ENCODE measurements at regions not wholly inside any gene's neighbourhood (a gene's known extent, or its start where the extent isn't known, plus 50 kb on each side); places are given as distances from the start of the nearest gene placed in this dataset.

DNA sequence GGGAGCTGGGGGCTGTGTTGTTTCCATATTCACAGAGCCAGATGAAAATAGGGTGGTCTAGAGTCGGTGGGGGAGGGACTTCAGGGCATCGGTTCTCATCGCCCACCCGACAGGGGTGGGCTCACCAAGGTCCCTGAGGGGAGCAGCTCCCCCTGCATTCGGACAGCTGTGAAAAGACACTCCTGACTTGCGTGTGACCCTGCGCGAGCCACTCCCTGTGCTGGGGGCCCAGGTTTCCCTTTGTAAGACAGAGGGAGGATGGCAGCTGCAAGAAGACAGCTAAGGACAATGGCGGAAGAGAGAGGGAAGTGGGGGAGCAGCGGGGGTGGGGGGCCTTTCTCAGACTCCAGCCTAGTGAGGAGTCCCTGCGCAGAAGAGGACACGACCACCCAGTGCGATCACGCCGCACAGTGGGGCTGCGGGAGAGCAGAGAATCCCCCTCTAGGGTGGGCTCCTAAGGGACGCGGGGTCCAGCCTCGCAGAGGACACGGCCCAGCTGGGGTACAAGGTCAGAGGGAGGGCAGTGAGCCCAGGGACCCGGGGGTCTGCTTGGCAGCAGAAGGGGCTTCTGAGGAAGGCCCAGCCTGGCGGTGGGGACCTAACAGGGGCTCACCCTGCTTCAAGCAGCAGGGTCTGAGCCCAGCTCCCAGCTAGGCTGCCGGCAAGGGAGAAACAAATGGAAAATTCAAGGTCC is 326.9 kb upstream of the DIO3 start:
- DNase-seq: no peak

DNA sequence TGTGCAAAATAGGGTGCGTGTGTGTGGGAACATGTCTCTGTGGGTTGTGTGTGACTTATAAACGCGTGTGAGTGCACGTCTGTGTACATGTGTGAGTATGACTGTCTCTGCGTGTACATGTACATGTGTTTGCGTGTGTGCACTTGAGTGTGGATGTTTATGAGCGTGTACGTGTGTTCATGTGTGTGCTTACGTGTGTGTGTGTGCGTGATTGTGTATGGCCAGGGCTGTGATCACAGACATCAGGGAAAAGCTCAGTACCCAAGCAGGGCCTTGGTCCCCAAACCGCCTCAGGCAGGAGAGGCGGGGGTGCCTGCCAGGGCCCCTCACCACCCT is 326.3 kb upstream of the DIO3 start:
- DNase-seq: no peak

DNA sequence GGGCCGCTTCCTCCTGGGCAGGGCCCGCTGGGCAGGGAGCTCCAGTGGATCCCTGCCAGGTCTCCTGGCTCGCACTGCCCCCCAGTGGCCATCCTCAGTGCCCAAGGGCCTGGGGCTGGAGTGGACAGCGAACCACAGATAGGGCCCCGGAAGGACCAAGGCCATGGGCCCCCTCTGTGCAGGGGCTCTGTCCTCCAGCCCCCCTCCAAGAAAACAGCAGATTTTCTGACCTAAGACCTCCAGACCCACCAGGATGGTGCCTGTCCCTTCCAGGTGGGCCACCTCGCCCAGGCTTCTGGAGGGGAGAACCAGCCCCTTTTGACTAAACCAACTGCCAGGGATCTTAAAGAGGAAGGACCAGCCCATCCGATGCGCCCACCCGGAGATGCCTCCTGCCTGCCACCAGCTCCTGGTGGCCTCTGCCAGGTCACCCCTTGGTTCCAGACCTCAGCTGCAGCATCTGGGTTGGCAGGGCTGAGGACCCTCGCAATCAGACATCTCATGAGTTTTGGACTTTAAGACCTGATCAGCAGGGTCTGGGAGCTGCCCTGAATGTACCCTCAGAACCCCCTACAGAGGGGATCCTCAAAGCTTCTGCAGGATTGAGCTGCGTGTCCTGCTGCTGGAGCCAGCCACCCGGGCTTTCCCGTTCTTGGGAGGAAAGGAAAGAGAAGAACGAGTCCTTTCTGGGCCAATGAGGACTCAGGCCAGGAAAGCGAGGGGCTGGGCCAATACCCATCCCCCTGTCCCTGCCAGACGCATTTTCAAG is 325.8 kb upstream of the DIO3 start:
- DNase-seq: no peak

DNA sequence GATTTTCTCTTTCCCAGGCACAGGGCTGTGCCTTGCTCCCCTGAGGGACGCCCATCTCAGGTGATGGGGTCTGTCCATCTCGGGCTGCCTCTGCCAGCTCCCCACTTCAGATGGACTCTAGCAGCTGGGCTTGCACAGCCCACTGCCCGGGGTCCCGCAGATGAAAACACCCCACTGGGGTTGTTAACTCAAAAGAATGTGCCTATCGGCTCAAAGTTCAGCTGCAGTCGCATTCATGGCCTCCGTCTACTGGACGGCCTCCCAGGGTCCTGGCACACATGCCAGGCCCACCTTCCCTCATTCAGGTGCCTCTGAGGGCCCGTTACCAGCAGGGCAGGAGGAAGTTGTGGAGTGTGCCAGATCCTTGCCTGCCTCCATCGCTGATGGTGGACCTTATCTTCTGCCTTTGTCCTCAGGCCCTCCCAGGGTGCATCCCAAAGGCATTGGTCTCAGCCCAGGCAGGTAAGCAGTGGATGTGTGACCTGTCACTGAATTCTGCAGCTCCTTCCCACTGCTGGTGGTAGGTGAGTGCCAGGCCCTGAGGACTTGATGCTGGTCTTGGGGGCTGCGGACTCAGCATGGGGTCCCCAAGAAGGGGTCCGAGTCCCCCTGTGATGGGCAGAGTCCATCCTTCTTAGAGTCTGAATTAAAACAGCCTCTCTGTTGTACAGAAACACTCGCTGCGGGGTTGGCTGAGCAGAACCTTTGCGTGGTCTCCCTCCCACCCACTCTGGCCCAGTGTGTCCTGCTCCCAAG is 324.6 kb upstream of the DIO3 start:
- DNase-seq: no peak

DNA sequence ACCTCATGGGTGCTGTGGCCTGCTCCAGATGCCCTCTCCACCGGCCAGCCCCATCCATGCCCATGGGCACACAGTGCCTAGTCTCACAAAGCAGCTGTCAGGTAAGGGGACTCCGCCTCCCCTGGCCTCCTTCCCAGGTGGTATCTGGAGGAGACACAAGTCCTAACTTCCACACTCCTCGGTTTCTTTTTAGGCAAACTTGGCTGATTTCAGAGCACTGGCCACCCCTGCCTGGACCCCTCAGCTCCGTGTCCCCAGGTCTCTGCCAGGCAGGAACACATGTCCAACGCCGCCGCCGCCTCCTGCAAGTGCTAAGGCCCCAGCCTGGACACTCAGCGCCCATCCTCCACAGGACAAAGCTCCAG is 324.1 kb upstream of the DIO3 start:
- DNase-seq: no peak

DNA sequence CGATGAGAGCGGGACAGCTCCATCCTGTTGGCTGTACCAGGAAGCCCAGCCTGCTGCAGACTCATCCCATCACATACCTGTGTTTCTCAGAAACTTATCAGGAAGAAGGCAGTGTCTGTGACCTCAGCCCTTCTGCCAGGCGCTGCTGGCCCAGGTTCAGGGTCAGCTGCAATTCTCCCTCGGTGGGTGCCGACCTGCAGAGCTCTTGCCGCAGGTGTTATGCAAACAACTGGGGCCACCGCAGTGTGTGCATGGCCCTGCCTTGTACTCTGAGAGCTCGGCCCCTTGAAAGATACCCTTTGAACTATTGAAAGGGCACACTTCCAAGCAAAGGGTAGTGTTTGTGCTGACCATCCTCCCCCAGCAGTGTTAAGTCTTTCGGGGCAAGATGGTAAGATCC is 322.2 kb upstream of the DIO3 start:
- no peak for DNase-seq

DNA sequence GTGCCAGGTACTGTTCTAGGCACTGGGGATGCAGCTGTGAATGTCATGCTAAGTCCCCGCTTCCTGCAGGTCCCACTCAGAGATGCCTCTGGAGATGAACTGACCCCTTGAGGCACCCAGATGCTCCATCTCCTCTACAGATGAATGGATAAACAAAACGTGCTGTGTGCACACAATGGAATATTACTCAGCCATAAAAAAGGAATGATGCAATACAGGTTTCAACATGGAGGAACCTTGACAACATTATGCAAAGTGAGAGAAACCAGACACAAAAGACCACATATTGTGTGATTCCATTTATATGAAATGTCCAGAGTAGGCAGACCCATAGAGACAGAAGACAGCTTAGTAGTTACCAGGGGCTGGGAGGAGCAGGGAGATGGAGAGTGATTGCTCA is 320.1 kb upstream of the DIO3 start:
- DNase-seq: no peak

DNA sequence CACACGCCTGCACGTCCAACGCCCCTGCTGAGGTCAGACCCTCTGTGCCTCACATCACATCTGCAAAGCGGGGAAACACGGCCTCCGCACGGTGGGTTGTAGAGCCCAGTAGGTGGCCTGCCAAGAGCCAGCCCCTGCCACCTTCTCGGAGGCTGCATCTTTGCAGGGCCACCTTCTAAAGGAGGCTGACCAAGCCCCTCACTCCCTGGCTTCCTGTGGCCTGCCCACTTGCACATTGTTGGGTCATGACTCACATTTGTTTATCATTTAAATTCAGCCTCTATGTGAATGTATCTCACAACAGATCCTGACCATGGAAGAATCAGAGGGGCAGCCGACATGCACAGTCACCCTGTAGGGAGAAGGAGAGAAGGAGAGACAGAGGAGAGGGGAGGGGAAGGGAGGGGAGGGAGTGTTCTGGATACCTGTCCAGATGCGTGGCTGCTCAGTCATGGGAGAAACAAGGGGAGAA is 319.5 kb upstream of the DIO3 start:
- no peak for DNase-seq

DNA sequence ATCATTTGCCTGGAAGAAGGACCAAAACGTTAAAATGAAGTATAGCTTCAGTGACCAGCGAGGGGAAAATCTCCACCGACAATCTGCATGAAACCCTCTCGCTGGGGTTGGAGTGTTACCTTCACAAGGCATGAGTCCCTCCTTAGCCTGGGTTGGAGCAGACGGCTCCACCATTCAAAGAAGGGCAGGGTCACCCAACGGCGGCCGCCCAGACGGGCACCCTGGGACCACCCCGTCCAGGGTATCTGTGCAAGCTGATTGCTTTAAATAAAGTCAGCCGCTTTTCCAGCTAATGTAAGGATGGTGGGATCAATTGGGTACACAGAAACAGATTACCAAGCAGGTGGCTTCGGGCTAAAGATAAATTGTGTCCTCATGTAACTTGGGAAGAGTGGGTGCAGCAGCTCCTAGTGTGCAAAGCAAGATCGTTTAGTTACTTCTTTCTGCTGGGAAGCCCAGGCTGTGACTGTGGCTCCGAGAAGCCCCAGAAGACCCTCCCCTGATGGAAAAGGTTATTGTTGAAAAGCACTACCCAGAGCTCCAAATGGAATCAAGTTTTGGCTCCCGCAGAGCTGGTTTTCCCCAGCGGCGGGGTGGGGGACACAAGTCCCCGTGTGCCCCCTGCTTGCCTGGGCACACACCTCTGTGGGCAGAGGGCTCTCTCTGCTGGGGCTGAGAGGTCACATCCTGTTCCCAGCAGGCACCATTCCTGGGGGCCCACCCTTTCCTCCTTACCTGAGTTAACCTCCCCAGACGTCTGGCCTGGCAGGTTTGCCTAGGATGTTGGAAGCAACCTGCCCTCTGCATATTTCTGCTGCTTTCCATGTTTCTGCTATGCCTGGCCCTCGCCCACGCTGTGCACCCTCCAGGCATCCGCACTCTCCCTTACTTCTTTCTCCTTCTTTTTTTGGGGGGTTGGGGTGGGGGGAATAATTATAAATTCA is 318.6 kb upstream of the DIO3 start:
- DNase-seq: no peak

DNA sequence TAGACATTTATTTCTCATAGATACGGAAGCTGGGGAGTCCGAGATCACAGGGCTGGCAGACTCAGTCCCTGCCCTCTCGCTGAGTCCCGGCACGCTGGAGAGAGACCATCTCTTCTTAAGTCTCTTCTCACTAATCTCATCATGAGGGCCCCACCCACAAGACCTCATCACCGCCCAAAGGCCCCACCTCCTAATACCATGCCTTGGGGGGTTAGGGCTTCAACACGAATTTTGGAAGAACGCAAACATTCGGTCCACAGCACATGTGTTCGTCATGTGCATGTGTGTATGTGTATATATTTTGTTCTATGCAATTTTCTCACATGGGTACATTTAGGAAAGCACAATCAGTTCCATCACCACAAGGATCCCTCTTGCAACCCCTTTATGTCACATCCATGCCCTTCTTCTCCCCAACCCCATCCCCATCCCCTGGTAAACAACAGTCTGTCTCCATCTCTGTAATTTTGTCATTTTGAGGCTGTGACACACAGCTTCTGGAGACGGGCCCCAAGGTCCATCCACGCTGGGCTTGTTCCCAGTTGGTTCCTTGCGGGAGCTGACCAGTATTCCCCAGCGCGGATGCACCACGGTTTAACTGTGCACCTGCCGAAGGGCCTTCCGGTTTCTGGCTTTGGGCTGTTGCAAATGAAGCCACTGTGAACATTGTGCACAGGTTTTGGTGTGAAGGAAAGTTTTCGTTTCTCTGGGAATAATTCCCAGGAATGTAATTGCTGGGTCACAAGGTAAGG is 317.5 kb upstream of the DIO3 start:
- no peak for DNase-seq

DNA sequence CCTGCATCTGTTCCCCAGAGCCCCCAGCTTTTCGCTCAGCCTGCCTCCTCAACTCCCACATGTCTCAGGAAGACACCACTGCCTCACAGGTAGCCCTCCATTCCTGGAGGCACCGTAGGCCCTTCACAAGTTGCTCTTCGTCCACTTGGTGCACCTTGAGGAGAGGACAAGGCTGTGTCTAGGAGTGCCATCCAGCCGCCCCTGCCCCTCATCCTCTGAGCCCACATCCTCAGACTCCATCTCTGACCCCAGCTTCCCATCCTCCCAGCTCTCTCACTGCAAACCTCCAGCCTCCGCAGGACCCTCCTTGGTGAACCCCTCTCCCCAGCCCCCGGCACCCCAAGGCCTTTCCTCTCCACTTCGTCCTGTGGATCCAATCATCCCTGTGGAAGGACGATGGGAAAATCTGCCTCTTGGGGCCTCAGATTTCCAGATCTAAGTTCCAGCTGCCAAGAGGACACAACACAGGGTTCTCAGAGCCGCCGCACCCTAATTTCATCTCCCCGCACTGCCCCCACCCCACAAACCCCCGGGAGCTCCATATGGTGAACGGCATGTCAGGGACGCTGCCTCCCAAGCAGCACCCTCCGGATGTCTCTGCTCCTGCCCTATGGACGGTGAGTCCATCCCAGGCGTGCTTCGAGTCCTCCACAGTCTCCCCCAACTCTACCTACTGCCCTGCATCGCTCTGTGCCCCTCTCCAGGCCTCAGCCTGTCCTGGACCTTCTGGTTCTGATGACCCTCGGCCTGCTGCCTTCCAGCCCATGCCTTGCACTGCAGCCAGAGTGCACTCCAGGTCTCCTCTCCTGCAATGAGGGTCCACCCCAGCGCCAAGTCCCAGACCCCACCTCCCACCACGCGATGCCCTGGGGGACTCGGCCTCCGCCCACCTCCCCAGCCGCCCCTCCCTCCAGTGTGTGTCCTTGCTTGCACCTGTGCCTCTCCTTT is 314.1 kb upstream of the DIO3 start:
- no peak for DNase-seq

DNA sequence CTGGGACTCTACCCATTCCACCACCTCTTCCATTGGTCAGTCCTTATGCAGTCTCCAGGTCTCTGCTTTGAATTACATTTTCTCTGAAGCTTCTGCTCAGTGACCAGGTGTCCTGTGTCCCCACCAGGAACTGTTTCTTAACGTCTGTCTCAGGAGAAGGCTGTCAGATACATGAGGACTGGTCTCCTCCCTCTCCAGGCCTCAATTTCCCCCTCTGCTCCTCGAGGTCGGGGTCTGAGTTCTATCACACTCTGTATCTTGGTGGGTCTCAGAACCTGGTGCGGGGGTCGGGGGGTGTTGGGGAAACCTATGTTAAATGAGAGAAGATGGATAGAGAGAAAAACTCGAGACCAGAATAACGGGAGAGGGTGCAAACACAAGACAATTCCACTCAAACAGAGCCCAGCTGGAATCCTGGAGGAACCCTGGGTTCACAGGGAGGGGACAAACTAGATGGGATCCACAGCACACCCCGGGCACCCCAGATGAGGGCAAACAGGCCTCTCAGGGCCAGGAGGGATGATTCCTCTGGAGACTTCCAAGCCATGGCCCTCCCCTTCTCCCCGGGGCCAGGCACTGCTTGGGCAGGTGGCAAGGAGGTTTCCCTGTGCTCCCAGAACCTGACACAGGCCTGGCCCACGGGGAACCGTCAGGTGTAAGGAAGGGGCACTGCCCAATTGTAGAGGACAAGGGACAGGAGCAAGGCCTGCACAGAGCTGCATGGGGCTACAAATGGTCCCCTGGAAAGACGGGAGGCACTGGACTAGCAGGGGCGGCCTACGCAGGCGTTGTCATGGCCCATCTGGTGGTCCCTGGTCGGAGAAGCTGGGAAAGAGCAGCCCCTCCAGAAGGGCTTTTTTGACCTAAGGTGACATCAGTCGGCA is 313.2 kb upstream of the DIO3 start:
- no peak for DNase-seq

DNA sequence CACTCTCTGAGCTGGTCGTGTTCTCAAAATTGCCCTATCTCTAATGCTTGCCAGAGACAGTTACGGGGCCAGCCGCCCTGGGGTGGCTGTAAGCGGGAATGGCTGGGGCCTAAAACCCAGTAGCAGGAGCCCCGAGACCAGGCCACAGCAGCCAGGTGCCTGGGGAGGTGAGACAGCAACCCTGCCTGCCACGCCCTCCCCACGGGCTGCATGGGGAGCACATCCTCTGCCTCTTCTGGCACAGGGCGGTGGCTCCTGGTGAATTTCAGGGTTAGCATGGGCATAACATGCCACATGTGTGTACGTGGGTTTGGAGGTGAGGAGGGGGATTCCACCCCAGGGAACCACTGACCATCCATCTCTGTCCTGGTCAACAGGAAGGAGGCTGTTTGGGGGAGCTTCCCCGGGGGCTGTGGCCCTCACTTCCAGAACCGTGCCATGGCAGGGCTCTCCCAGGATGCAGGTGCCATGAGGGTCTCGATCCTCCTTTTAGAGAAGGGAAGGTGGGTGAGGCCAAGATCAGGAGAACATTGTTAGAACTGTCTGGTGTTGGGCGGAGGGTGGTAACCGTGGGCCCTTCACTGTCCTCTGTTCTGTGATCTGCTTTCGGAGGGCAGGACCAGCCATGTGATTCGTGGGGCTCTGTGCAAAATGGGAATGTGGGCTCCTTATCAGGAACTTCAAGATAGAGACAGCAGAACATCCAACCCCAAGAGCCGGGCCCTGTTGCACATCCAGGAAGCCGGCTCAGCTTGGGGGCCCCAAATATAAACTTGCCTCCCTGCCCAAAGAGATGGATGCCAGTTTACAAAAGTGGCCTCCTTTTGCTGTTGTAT is 312.2 kb upstream of the DIO3 start:
- no peak for DNase-seq

DNA sequence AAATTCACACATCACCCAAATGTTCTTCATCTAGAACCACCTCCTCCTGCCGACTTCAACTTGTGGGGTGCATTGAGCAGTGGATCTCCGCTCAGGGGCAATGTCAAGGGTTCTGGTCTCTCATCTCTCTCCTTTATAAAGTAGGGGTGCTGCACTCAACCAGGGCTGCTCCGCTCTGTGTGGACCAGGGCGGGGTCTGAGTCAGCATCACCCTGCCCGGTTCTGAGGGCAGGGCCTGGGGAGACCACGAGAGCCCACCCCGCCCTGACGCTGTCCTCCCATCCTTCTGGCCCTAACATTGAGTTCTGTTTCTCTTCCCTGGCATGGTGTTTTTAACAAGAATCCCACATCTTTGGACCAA is 311.6 kb upstream of the DIO3 start:
- no peak for DNase-seq

DNA sequence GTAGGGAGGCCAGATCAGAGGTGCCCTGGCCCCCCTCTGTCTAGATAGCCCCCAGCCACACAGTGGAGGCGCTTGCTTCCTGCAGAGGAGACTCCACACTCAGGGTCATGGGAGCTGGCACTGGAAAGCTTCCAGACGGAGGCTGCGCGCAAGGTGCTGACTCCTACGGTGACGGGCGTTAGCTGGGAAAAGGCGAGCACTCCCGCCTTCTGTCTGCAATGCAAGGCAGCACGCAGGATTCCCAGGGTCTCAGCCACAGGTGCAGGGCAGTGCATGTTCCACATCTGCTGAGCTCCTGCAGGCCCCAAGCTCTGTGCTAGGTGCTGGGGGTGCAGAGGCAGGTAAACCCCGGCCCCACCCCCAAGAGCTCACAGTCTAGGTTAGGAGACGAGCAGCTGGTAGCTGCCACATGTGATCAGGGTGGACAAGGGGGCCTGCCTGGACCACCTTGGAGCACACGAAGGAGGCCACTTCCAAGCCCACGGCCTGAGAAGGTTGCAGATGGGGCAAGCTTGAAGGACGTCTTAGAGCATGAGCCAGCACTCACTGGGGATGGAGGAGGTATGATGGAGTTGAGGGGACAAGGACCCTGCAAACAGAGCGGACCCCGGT is 310.9 kb upstream of the DIO3 start:
- no peak for DNase-seq

DNA sequence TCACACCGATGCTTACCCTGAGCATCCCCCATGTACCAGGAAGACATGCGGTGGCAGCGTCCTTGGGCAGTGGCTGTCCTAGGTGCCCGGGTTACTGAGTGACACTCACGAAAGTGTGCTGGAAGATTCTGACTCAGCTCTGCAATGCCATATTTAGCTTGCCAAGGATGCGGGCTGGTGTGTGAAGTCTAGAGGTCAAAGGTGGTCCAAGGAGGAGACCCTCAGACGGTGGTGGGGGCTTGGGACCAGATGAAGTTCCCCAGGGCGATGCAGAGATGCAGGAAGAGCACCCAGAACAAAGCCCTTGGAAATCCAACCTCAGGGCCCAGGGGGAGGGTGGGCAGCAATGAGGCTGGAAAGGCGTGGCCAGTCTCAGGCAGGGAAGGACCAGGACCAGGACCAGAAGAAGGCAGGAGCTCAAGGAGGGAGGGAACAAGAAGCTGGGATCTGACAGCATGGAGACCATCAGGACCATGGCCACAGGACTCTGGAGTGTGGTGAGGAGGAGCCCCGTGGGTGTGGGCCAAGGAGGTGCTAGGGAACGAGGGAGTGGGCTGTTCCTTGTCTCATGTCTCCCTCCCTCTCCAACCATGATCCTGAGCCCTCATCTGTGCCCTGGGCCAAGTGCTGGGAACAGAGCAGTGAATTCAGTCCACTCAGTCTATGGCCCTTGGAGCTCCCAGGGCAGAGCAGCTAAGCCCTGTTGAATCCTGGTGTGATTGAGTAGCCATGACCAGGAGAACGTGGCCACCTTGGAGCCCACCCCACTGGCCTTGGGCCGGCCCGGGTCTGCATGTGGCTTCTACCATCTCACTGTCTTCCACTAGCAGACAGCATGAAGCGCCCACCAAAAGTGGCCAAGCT is 310.1 kb upstream of the DIO3 start:
- no peak for DNase-seq

DNA sequence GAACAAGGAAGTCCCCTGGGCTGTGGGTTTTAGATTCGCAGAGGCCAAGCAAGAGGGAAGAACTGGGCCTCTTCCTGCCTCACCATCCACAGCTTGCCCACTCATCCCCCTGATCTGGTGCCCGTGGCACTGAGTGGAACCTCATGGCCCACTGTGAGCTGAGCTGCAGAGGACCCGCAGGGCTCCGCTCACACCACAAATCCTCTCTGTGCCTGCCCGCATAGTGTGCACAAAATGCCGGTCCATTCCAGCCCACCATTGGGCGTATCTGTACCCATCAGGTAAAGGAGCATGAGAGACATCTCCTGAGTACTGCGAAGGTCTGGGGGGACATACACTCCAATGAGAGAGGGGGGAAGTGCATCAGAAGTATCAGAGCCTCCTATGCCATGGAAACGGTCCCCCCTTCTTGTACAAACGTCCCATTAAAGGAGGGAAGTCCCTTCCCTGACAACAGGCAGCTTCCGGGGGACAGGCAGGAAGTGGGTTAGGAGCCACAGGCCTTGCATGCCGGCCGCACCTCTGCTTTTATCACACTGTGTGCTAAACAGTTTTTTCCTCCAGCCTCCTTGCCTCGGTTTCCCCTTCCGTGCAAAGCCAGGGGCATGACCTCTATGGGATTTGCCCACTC is 309.4 kb upstream of the DIO3 start:
- no peak for DNase-seq

Data from NCI-H524 treated with DMSO at 0.1 percent for 48 hours (cell line).